SK-N-SH (cell line): ENCODE measurements at regions not wholly inside any gene's neighbourhood (a gene's known extent, or its start where the extent isn't known, plus 50 kb on each side); places are given as distances from the start of the nearest gene placed in this dataset.

Source experiments
- GABPA ChIP-seq: IDR thresholded peaks from 2 replicates; pipeline ENCODE4 v1.4.0; 2012; ENCODE audit warnings: low read depth, mild to moderate bottlenecking
- MXI1 ChIP-seq: IDR thresholded peaks from 2 replicates; pipeline ENCODE4 v1.6.1; 2012; ENCODE audit warnings: mild to moderate bottlenecking, low read depth, low read length, improper control_type of control experiment
- POLR2AphosphoS5 ChIP-seq: IDR thresholded peaks from 2 replicates; pipeline ENCODE4 v1.6.1; 2012; ENCODE audit warnings: low read depth, low read length
- RAD21 ChIP-seq: IDR thresholded peaks from 2 replicates; pipeline ENCODE4 v1.6.1; 2012; ENCODE audit warnings: mild to moderate bottlenecking, low read length
- TAF1 ChIP-seq: IDR thresholded peaks from 2 replicates; pipeline ENCODE4 v1.6.1; 2012; ENCODE audit warnings: low read depth, mild to moderate bottlenecking, low read length, moderate library complexity, borderline replicate concordance
- TEAD4 ChIP-seq: IDR thresholded peaks from 2 replicates; pipeline ENCODE4 v1.4.0; 2012; ENCODE audit warnings: mild to moderate bottlenecking, borderline replicate concordance; ENCODE audit not compliant: insufficient read depth
- TF ChIP-seq, protein P1 (sequence below): IDR thresholded peaks from 2 replicates; pipeline ENCODE4 v1.4.0; 2012; ENCODE audit warnings: low read depth
- TF ChIP-seq, protein P2 (sequence below): fragments of 200-600 bp; sonication (generic); IDR thresholded peaks from 2 replicates; pipeline ENCODE4 v1.6.1; 2017; ENCODE audit warnings: antibody characterized with exemption, mild to moderate bottlenecking, moderate library complexity
- TF ChIP-seq, protein P3 (sequence below): IDR thresholded peaks from 2 replicates; pipeline ENCODE4 v1.4.0; 2012; ENCODE audit warnings: low read depth, borderline replicate concordance

DNA sequence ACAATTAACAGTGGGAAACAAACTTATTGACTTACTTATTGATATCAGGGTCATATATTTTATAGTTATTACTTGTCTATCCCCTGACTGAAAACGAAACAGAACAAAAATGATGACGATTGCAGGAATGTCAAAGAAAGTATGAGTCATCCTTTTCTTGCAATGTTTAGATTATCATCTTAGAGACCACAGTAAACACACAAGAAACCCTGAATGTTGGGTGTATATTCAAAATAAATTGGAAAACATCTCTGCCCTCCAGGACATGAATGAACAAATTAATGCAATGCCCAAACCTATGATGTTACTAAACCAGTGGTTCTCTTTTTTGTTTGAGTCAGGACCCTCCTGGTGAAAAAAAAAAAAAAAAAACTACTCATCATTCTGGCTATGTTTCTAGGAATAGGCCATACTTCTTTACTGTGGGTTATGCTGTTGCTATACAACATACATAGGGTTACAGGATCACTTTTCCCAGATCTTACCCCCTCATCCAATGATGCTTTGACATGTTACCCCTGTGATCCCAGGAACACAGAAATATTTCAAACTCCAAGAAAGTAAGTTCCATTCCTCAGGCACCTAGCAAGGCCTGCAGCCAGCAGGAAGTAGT lies 623.4 kb upstream of the IGFBP3 start:
- TF ChIP-seq, protein P1, sequence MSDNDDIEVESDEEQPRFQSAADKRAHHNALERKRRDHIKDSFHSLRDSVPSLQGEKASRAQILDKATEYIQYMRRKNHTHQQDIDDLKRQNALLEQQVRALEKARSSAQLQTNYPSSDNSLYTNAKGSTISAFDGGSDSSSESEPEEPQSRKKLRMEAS: no peak
- TF ChIP-seq POLR2AphosphoS5 (no peak), TAF1 (no peak), MXI1 (no peak), GABPA (no peak), RAD21 (no peak), TEAD4 (no peak)
- TF ChIP-seq, protein P2, sequence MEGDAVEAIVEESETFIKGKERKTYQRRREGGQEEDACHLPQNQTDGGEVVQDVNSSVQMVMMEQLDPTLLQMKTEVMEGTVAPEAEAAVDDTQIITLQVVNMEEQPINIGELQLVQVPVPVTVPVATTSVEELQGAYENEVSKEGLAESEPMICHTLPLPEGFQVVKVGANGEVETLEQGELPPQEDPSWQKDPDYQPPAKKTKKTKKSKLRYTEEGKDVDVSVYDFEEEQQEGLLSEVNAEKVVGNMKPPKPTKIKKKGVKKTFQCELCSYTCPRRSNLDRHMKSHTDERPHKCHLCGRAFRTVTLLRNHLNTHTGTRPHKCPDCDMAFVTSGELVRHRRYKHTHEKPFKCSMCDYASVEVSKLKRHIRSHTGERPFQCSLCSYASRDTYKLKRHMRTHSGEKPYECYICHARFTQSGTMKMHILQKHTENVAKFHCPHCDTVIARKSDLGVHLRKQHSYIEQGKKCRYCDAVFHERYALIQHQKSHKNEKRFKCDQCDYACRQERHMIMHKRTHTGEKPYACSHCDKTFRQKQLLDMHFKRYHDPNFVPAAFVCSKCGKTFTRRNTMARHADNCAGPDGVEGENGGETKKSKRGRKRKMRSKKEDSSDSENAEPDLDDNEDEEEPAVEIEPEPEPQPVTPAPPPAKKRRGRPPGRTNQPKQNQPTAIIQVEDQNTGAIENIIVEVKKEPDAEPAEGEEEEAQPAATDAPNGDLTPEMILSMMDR: no peak
- TF ChIP-seq, protein P3, sequence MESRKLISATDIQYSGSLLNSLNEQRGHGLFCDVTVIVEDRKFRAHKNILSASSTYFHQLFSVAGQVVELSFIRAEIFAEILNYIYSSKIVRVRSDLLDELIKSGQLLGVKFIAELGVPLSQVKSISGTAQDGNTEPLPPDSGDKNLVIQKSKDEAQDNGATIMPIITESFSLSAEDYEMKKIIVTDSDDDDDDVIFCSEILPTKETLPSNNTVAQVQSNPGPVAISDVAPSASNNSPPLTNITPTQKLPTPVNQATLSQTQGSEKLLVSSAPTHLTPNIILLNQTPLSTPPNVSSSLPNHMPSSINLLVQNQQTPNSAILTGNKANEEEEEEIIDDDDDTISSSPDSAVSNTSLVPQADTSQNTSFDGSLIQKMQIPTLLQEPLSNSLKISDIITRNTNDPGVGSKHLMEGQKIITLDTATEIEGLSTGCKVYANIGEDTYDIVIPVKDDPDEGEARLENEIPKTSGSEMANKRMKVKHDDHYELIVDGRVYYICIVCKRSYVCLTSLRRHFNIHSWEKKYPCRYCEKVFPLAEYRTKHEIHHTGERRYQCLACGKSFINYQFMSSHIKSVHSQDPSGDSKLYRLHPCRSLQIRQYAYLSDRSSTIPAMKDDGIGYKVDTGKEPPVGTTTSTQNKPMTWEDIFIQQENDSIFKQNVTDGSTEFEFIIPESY: no peak
